CD14-positive monocyte (primary cell): ENCODE measurements at regions not wholly inside any gene's neighbourhood (a gene's known extent, or its start where the extent isn't known, plus 50 kb on each side); places are given as distances from the start of the nearest gene placed in this dataset.

Experiments
- DNase-seq, 3 donors: peaks; one replicate each; pipeline ENCODE4 v3.0.0-alpha.2; 2011 to 2022
- H2AFZ ChIP-seq: 2 replicates; pipeline ENCODE4 v1.6.0; 2012; ENCODE audit warnings: mild to moderate bottlenecking, low read depth, low read length, inconsistent platforms; ENCODE audit not compliant: insufficient read depth, poor library complexity, severe bottlenecking
- H3K27ac ChIP-seq, 2 donors: 1 replicate in 1 of 2; 2 replicates in 1 of 2; pipeline ENCODE4 v1.5.1; 2012 to 2013; ENCODE audit warnings: low read length in 2 of 2, control low read depth in 1 of 2, inconsistent platforms in 1 of 2, low read depth in 1 of 2, mild to moderate bottlenecking in 1 of 2
- H3K27me3 ChIP-seq, 2 donors: one replicate each; pipeline versions ENCODE4 v1.6.0 to v1.6.1; 2011 to 2013; ENCODE audit warnings: low read length in 2 of 2; ENCODE audit not compliant: control insufficient read depth in 2 of 2, insufficient read depth in 2 of 2
- H3K36me3 ChIP-seq, 2 donors: replicated peaks in 1 of 2; 1 replicate in 1 of 2; 2 replicates in 1 of 2; pipeline versions ENCODE4 v1.5.1 to v1.6.1; 2012 to 2013; ENCODE audit warnings: low read length in 2 of 2, control low read depth in 1 of 2, inconsistent platforms in 1 of 2, mild to moderate bottlenecking in 1 of 2; ENCODE audit not compliant: insufficient read depth in 2 of 2, control insufficient read depth in 1 of 2
- H3K4me1 ChIP-seq, 2 donors: 1 replicate in 1 of 2; 2 replicates in 1 of 2; pipeline versions ENCODE4 v1.5.1 to v1.6.1; 2012 to 2013; ENCODE audit warnings: low read length in 2 of 2, control low read depth in 1 of 2, inconsistent platforms in 1 of 2, mild to moderate bottlenecking in 1 of 2, moderate library complexity in 1 of 2; ENCODE audit not compliant: insufficient read depth in 2 of 2, control insufficient read depth in 1 of 2
- H3K4me2 ChIP-seq: replicated peaks from 2 replicates; pipeline ENCODE3; 2012; ENCODE audit warnings: low read length, moderate library complexity, mild to moderate bottlenecking; ENCODE audit not compliant: poor library complexity, severe bottlenecking; ENCODE audit errors: extremely low read depth
- H3K4me3 ChIP-seq, 3 experiments: fragments of 200-600 bp in 1 of 3; sonication (generic) in 1 of 3; replicated peaks in 1 of 3; 1 replicate in 2 of 3; 2 replicates in 1 of 3; pipeline ENCODE4 v1.5.1; 2011 to 2013; ENCODE audit warnings: low read length in 3 of 3, mild to moderate bottlenecking in 3 of 3, control low read depth in 2 of 3, low read depth in 2 of 3, inconsistent platforms in 1 of 3, moderate library complexity in 1 of 3
- H3K79me2 ChIP-seq: 2 replicates; pipeline ENCODE4 v1.6.0; 2012; ENCODE audit warnings: mild to moderate bottlenecking, control low read depth, inconsistent platforms, low read length, moderate library complexity; ENCODE audit not compliant: insufficient read depth
- H3K9ac ChIP-seq: 2 replicates; pipeline ENCODE4 v1.6.0; 2017; ENCODE audit warnings: low read length, mild to moderate bottlenecking; ENCODE audit not compliant: insufficient read depth, poor library complexity, severe bottlenecking
- H3K9me3 ChIP-seq, 2 donors: replicated peaks in 1 of 2; 1 replicate in 1 of 2; 2 replicates in 1 of 2; pipeline versions ENCODE4 v1.5.1 to v1.6.1; 2012 to 2013; ENCODE audit warnings: low read length in 2 of 2, control low read depth in 1 of 2; ENCODE audit not compliant: control insufficient read depth in 1 of 2, insufficient read depth in 1 of 2
- H4K20me1 ChIP-seq: 2 replicates; pipeline ENCODE4 v1.6.0; 2012; ENCODE audit warnings: mild to moderate bottlenecking, low read length, control low read depth, moderate library complexity; ENCODE audit not compliant: insufficient read depth
- H3K27ac Mint-ChIP-seq, 7 donors: one replicate each; pipeline ENCODE4 v1.8.0; 2020; ENCODE audit warnings: mild to moderate bottlenecking in 7 of 7, mixed read lengths in 7 of 7, moderate library complexity in 6 of 7, inconsistent platforms in 2 of 7
- H3K27me3 Mint-ChIP-seq, 3 donors: one replicate each; pipeline ENCODE4 v1.8.0; 2021 to 2022; ENCODE audit warnings: low read depth in 3 of 3, mild to moderate bottlenecking in 3 of 3, mixed read lengths in 3 of 3, moderate library complexity in 3 of 3, inconsistent platforms in 1 of 3
- H3K36me3 Mint-ChIP-seq, 2 donors: one replicate each; pipeline ENCODE4 v1.8.0; 2020; ENCODE audit warnings: mixed read lengths in 2 of 2, inconsistent platforms in 1 of 2, mild to moderate bottlenecking in 1 of 2
- H3K4me1 Mint-ChIP-seq: one replicate; pipeline ENCODE4 v1.8.0; 2020; ENCODE audit warnings: mild to moderate bottlenecking, mixed read lengths
- H3K4me3 Mint-ChIP-seq, 2 donors: one replicate each; pipeline ENCODE4 v1.8.0; 2020; ENCODE audit warnings: mild to moderate bottlenecking in 2 of 2, mixed read lengths in 2 of 2, moderate library complexity in 1 of 2
- H3K9me3 Mint-ChIP-seq, 7 donors: one replicate each; pipeline ENCODE4 v1.8.0; 2020 to 2022; ENCODE audit warnings: mixed read lengths in 7 of 7, mild to moderate bottlenecking in 6 of 7, moderate library complexity in 6 of 7, inconsistent platforms in 2 of 7
- CTCF ChIP-seq: fragments of 200-600 bp; IDR thresholded peaks from one replicate; pipeline ENCODE4 v1.8.0; 2022; ENCODE audit warnings: antibody characterized with exemption, mild to moderate bottlenecking
- WGBS: methylation state at CpG from one replicate; pipeline ENCODE4 v1.1.5; 2013; ENCODE audit warnings: missing lambda C conversion rate; ENCODE audit not compliant: insufficient coverage; 5-methylcytosine and 5-hydroxymethylcytosine counted together
- intact Hi-C, 2 donors: fragments of 100-400 bp; cut with micrococcal nuclease; formaldehyde crosslinking; loops; one replicate each; pipeline versions ENCODE4 v1.15.0 to v1.15.1; 2023

GRCh38 chr22:47504962-47505361 lies 742.5 kb downstream of the TBC1D22A start:
- TF ChIP-seq CTCF: no peak
- H3K4me3 Mint-ChIP-seq: no peak overlapping the region
- H3K4me1 Mint-ChIP-seq: no peaks in the 10 kb centered on the region
- DNase-seq: no peak
- peaks cover 10 to 20% of the 10 kb centered on the region in 2 donors for H3K9me3 ChIP-seq
- H3K9me3 Mint-ChIP-seq: peaks cover 0 to 19% (median 11%) of the 10 kb centered on the region in 7 donors
- no peak overlapping the region for H3K27ac ChIP-seq
- no CpG with 5 or more reads among the region's 3 CpGs for WGBS
- H3K9ac ChIP-seq: no peak overlapping the region
- H3K36me3 Mint-ChIP-seq: no peaks in the 10 kb centered on the region
- H3K27me3 ChIP-seq: no peaks in the 10 kb centered on the region
- no peaks in the 10 kb centered on the region for H3K79me2 ChIP-seq
- H3K27ac Mint-ChIP-seq: no peak overlapping the region
- H2AFZ ChIP-seq: no peak overlapping the region
- intact Hi-C loops: no loop called here
- no peak overlapping the region for H3K4me3 ChIP-seq
- H4K20me1 ChIP-seq: no peaks in the 10 kb centered on the region
- H3K4me1 ChIP-seq: no peaks in the 10 kb centered on the region
- H3K27me3 Mint-ChIP-seq: peaks cover 1 to 4% (median 3%) of the 10 kb centered on the region in 3 donors
- no peaks in the 10 kb centered on the region for H3K36me3 ChIP-seq
- H3K4me2 ChIP-seq: no peak overlapping the region

- DNase-seq: no peak
- intact Hi-C loops: no loop called here
- H3K4me1 ChIP-seq: no peaks in the 10 kb centered on the region
- peaks cover 60 to 72% of the 10 kb centered on the region in 2 donors for H3K9me3 ChIP-seq
- no peak overlapping the region for H3K27ac ChIP-seq
- no peak overlapping the region for H3K4me3 Mint-ChIP-seq
- no peaks in the 10 kb centered on the region for H4K20me1 ChIP-seq
- no peak for TF ChIP-seq CTCF
- no peak overlapping the region for H3K4me3 ChIP-seq
- peaks cover 27 to 65% (median 53%) of the 10 kb centered on the region in 7 donors for H3K9me3 Mint-ChIP-seq
- no peaks in the 10 kb centered on the region for H3K27me3 ChIP-seq
- H3K79me2 ChIP-seq: no peaks in the 10 kb centered on the region
- no peak overlapping the region for H3K4me2 ChIP-seq
- no peaks in the 10 kb centered on the region for H3K36me3 Mint-ChIP-seq
- 80% methylated on average over 7 of the region's 8 CpGs for WGBS
- peaks cover 4% of the 10 kb centered on the region for H3K4me1 Mint-ChIP-seq
- H3K36me3 ChIP-seq: no peaks in the 10 kb centered on the region
- H3K27me3 Mint-ChIP-seq: peaks cover 2 to 5% (median 3%) of the 10 kb centered on the region in 3 donors
- no peak overlapping the region for H2AFZ ChIP-seq
- no peak overlapping the region for H3K9ac ChIP-seq
- H3K27ac Mint-ChIP-seq: no peak overlapping the region
Measured at GRCh38 chr22:47498969-47499495, 736.6 kb downstream of the TBC1D22A start.
